GM23248 (cell line): ENCODE measurements at regions not wholly inside any gene's neighbourhood (a gene's known extent, or its start where the extent isn't known, plus 50 kb on each side); places are given as distances from the start of the nearest gene placed in this dataset.

ENCODE experiments used
- EZH2 ChIP-seq: fragments of 200-600 bp; sonication (generic); IDR thresholded peaks from 2 replicates; pipeline ENCODE4 v1.6.1; 2018; ENCODE audit warnings: antibody characterized with exemption, mild to moderate bottlenecking; ENCODE audit not compliant: insufficient read depth, poor library complexity, severe bottlenecking
- EZH2phosphoT487 ChIP-seq: fragments of 200-600 bp; sonication (generic); IDR thresholded peaks from 2 replicates; pipeline ENCODE4 v1.6.1; 2018; ENCODE audit warnings: antibody characterized with exemption, moderate library complexity, mild to moderate bottlenecking, low read depth; ENCODE audit not compliant: insufficient read depth

DNA sequence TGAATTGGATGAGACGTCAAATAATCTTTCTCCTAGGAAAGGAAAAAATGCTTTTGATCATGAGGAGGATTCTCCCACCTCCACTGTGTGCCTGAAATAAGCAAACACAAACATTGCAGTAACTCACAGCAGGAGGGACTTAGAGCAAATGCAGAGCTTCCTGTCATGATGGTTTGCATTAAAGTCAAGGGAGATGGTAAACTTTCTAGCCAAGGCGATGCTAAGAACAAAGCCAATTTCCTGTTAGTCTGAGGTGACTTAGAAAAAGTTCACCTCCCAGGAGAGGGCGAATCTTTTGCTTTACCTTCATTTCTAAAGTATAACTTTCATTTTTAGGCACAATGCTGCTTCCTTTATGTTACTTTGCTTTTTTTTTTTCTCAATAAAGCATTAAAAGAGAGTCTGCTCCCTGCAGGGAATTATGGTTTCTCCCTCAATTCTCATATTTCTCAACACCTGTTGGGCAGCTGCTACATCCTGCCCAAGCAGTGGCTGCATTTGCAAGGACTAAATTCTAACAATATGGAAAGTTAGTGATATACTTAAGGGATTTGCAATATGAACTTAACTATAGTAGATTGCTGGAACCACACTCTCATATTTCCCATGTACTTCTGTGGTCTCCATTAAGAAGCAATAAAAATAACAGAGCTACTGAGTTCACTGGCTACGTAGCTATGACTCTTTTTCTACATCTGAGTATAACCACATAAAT is 175.6 kb downstream of the PCTP start:
- TF ChIP-seq EZH2 (no peak), EZH2phosphoT487 (no peak)
